Neural progenitor cell (in vitro differentiated cells): ENCODE measurements at regions not wholly inside any gene's neighbourhood (a gene's known extent, or its start where the extent isn't known, plus 50 kb on each side); places are given as distances from the start of the nearest gene placed in this dataset.

Experiments used
- DNase-seq: peaks from one replicate; pipeline ENCODE4 v3.0.0-alpha.2; 2016; ENCODE audit warnings: low spot score
- H2AFZ ChIP-seq: fragments of 200-600 bp; sonication (generic); replicated peaks from 2 replicates; pipeline ENCODE4 v1.6.1; 2016; ENCODE audit warnings: antibody characterized with exemption
- H3F3A ChIP-seq: fragments of 200-600 bp; sonication (generic); 2 replicates; pipeline ENCODE4 v1.6.1; 2016; ENCODE audit warnings: antibody characterized with exemption, low read depth
- H3K27ac ChIP-seq: fragments of 200-600 bp; sonication (generic); 2 replicates; pipeline ENCODE4 v1.5.1; 2016; ENCODE audit warnings: mild to moderate bottlenecking
- H3K27me3 ChIP-seq: fragments of 200-600 bp; sonication (generic); 2 replicates; pipeline ENCODE4 v1.6.1; 2016; ENCODE audit warnings: mild to moderate bottlenecking, moderate library complexity
- H3K36me3 ChIP-seq: fragments of 200-600 bp; sonication (generic); 2 replicates; pipeline ENCODE4 v1.5.1; 2016
- H3K4me1 ChIP-seq: fragments of 200-600 bp; sonication (generic); 2 replicates; pipeline ENCODE4 v1.6.1; 2016; ENCODE audit warnings: mixed run types
- H3K4me2 ChIP-seq: fragments of 200-600 bp; sonication (generic); 2 replicates; pipeline ENCODE4 v1.6.1; 2016
- H3K4me3 ChIP-seq: fragments of 200-600 bp; sonication (generic); 2 replicates; pipeline ENCODE4 v1.5.1; 2016
- H3K79me2 ChIP-seq: fragments of 200-600 bp; sonication (generic); 2 replicates; pipeline ENCODE4 v1.6.1; 2016; ENCODE audit warnings: low read depth
- H3K9ac ChIP-seq: fragments of 200-600 bp; sonication (generic); 2 replicates; pipeline ENCODE4 v1.6.1; 2016
- H3K9me3 ChIP-seq: fragments of 200-600 bp; sonication (generic); 2 replicates; pipeline ENCODE4 v1.5.1; 2016; ENCODE audit warnings: low read depth
- H4K20me1 ChIP-seq: fragments of 200-600 bp; sonication (generic); 2 replicates; pipeline ENCODE4 v1.6.1; 2016; ENCODE audit warnings: low read depth
- H3K27ac Mint-ChIP-seq: 3 replicates; pipeline ENCODE4 v1.8.0; 2021; ENCODE audit warnings: mixed read lengths
- H3K27me3 Mint-ChIP-seq: 2 replicates; pipeline ENCODE4 v1.8.0; 2022; ENCODE audit warnings: low read depth, mild to moderate bottlenecking, inconsistent platforms, moderate library complexity, mixed read lengths; ENCODE audit not compliant: insufficient read depth
- H3K36me3 Mint-ChIP-seq: 3 replicates; pipeline ENCODE4 v1.8.0; 2021; ENCODE audit warnings: mixed read lengths
- H3K4me1 Mint-ChIP-seq: 3 replicates; pipeline ENCODE4 v1.8.0; 2021; ENCODE audit warnings: mixed read lengths
- H3K4me3 Mint-ChIP-seq: 3 replicates; pipeline ENCODE4 v1.8.0; 2021; ENCODE audit warnings: mild to moderate bottlenecking, moderate library complexity, mixed read lengths
- H3K9me3 Mint-ChIP-seq: 3 replicates; pipeline ENCODE4 v1.8.0; 2020; ENCODE audit warnings: mixed read lengths
- EZH2 ChIP-seq: fragments of 200-600 bp; sonication (generic); IDR thresholded peaks from 2 replicates; pipeline ENCODE4 v1.6.1; 2017; ENCODE audit warnings: antibody characterized with exemption, mild to moderate bottlenecking, moderate library complexity
- EZH2phosphoT487 ChIP-seq: fragments of 200-600 bp; sonication (generic); IDR thresholded peaks from 2 replicates; pipeline ENCODE4 v1.6.1; 2017; ENCODE audit warnings: antibody characterized with exemption
- TF ChIP-seq, protein P1 (sequence below): fragments of 200-600 bp; sonication (generic); IDR thresholded peaks from 2 replicates; pipeline ENCODE4 v1.5.1; 2017; ENCODE audit warnings: antibody characterized with exemption, mild to moderate bottlenecking

DNA sequence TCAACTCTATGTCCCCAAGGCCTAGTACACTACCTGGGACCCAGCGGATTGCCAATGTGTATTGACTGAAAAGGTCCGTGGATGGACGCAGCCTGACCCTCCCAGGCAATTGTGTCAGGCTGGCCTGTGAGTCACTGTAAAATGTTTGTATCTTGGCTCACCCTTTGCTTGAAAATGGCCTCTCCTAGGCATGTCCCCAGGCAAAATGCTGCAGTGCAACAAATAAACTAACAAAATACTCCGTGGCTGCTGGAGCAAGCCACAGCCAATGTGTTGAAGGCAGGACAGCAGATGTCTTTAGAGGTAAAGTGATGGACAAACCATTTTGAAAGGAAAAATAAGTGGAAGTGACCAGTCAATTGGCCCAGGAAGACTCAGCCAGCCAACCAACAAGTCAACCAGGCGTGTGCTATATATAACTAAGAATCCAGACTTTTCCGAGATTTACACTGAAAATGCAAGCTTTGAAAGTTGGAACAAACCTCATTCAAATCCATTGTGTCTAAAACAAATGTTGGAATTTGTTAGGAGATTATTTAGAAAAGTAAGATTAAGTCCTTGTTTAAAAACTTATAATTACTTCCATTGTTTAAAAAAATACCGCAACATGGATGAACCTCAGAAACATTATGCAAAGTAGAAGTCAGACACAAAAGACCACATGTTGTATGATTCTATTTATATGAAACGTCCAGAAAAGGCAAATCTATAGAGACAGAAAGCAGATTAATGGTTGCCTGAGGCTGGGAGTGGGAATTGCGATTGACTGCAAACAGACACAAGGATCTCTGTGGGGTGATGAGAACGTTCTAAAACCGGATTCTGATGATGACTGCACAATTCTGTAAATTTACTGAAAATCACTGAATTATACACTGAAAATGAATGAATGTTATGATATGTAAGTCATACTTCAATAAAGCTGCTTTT lies 191.2 kb downstream of the TLE3 start:
- Histone ChIP-seq H3K4me2 (no peak overlapping the region), H3K27ac (no peak overlapping the region), H3K36me3 (no peaks in the 10 kb centered on the region), H3K9ac (no peak overlapping the region), H3F3A (peaks cover 24% of the 10 kb centered on the region), H2AFZ (no peak overlapping the region), H3K9me3 (no peaks in the 10 kb centered on the region), H3K27me3 (peaks cover 20% of the 10 kb centered on the region), H4K20me1 (peaks cover 11% of the 10 kb centered on the region), H3K4me3 (no peak overlapping the region), H3K4me1 (peaks cover 24% of the 10 kb centered on the region), H3K79me2 (no peaks in the 10 kb centered on the region)
- TF ChIP-seq EZH2 (no peak), EZH2phosphoT487 (no peak)
- TF ChIP-seq, protein P1, sequence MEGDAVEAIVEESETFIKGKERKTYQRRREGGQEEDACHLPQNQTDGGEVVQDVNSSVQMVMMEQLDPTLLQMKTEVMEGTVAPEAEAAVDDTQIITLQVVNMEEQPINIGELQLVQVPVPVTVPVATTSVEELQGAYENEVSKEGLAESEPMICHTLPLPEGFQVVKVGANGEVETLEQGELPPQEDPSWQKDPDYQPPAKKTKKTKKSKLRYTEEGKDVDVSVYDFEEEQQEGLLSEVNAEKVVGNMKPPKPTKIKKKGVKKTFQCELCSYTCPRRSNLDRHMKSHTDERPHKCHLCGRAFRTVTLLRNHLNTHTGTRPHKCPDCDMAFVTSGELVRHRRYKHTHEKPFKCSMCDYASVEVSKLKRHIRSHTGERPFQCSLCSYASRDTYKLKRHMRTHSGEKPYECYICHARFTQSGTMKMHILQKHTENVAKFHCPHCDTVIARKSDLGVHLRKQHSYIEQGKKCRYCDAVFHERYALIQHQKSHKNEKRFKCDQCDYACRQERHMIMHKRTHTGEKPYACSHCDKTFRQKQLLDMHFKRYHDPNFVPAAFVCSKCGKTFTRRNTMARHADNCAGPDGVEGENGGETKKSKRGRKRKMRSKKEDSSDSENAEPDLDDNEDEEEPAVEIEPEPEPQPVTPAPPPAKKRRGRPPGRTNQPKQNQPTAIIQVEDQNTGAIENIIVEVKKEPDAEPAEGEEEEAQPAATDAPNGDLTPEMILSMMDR: no peak
- Mint-ChIP-seq H3K4me3 (no peak overlapping the region), H3K4me1 (peaks cover 27% of the 10 kb centered on the region), H3K36me3 (no peaks in the 10 kb centered on the region), H3K27ac (no peak overlapping the region), H3K27me3 (peaks cover 5% of the 10 kb centered on the region), H3K9me3 (no peaks in the 10 kb centered on the region)
- DNase-seq: no peak

DNA sequence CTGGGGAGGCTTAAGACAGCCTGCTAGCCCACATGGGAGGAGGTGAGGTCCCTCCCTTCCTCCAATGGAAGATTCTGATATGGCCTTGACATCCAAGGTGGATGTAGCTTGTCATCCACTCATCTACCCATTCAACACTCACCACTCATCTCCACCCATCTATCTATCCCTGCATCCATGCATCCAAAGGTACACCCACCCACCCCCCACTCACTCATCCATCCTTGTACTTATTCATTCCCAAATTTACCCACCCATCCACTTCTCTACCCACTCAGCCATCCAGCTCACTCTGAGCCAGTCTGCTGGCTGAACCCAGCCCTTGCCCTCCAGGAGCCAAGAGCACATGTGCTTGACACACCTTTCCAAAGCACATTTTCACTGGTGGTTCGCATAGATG lies 189.7 kb downstream of the TLE3 start:
- H3K4me2 ChIP-seq: no peak overlapping the region
- H3K4me3 Mint-ChIP-seq: no peak overlapping the region

GRCh38 chr15:69908590-69909420 lies 188.9 kb downstream of the TLE3 start:
- no peak for DNase-seq
- H3K9me3 Mint-ChIP-seq: no peaks in the 10 kb centered on the region
- Histone ChIP-seq H3K36me3 (no peaks in the 10 kb centered on the region), H3K27ac (no peak overlapping the region), H3K9me3 (no peaks in the 10 kb centered on the region), H3K4me3 (no peak overlapping the region), H3K9ac (no peak overlapping the region), H3F3A (peaks cover 24% of the 10 kb centered on the region), H3K4me2 (no peak overlapping the region), H4K20me1 (peaks cover 11% of the 10 kb centered on the region), H3K4me1 (peaks cover 24% of the 10 kb centered on the region), H3K27me3 (peaks cover 43% of the 10 kb centered on the region), H2AFZ (no peak overlapping the region), H3K79me2 (no peaks in the 10 kb centered on the region)
- H3K27ac Mint-ChIP-seq: no peak overlapping the region
- H3K27me3 Mint-ChIP-seq: peaks cover 2% of the 10 kb centered on the region
- H3K36me3 Mint-ChIP-seq: no peaks in the 10 kb centered on the region
- no peak for TF ChIP-seq EZH2
- no peak for TF ChIP-seq EZH2phosphoT487
- TF ChIP-seq, protein P1: no peak
- no peak overlapping the region for H3K4me3 Mint-ChIP-seq
- peaks cover 27% of the 10 kb centered on the region for H3K4me1 Mint-ChIP-seq

More for the DNA sequence above, 189.7 kb downstream of the TLE3 start:
- TF ChIP-seq, protein P1: no peak
- no peak for TF ChIP-seq EZH2phosphoT487
- TF ChIP-seq EZH2: no peak
- H3K27ac Mint-ChIP-seq: no peak overlapping the region
- no peak overlapping the region for H3K4me3 ChIP-seq
- H3K4me1 ChIP-seq: peaks cover 24% of the 10 kb centered on the region
- peaks cover 35% of the 10 kb centered on the region for H3K27me3 ChIP-seq
- no peak overlapping the region for H3K9ac ChIP-seq
- peaks cover 11% of the 10 kb centered on the region for H4K20me1 ChIP-seq
- no peak overlapping the region for H2AFZ ChIP-seq
- H3F3A ChIP-seq: peaks cover 24% of the 10 kb centered on the region
- no peaks in the 10 kb centered on the region for H3K36me3 Mint-ChIP-seq
- no peak overlapping the region for H3K27ac ChIP-seq
- no peaks in the 10 kb centered on the region for H3K36me3 ChIP-seq
- no peaks in the 10 kb centered on the region for H3K9me3 ChIP-seq
- no peaks in the 10 kb centered on the region for H3K79me2 ChIP-seq
- no peak for DNase-seq
- H3K27me3 Mint-ChIP-seq: peaks cover 5% of the 10 kb centered on the region
- H3K4me1 Mint-ChIP-seq: peaks cover 21% of the 10 kb centered on the region
- no peaks in the 10 kb centered on the region for H3K9me3 Mint-ChIP-seq
